ENCODE measurements at regions not wholly inside any gene's neighbourhood (a gene's known extent, or its start where the extent isn't known, plus 50 kb on each side); places are given as distances from the start of the nearest gene placed in this dataset.
A peak's percentile ranks its signal among the peaks of the same experiment; 100 is the strongest.
"Not testable (repeated sequence)": the region's sequence is repeated elsewhere in the genome, so short reads cannot be mapped to it uniquely, and the experiment has no call there.

- intact Hi-C loops (cut with DNase I), result no loop called here
- DNase-seq, result no peak
Observed at GRCh38 chrX:122596998-122597397, 587.1 kb upstream of the GRIA3 start.

DNA sequence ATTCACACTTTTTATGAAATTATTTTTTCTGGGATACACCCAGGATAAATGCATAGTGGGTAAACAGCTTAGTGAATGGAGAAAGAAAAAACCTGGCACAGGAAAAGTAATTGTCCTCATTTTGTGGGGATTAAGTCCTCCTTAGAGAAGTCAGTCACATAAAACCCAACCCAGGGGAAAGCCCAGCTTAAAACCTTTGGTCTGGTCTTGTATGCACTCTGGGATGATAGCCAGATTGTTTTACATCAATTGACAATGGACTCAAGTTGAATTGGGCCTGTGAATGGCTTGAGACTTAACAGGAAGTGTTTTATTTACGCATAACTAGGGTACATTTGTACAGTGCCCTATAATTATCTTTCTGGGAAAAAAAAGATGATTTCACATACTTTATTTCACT is 561.3 kb upstream of the GRIA3 start:
- intact Hi-C loops (cut with DNase I), result no loop called here

GRCh38 chrX:122625239-122625638 is 558.8 kb upstream of the GRIA3 start:
- DNase-seq, result no peak
- intact Hi-C loops (cut with DNase I), result no loop called here

More for the DNA sequence above, 561.3 kb upstream of the GRIA3 start:
- no peak for DNase-seq

DNA sequence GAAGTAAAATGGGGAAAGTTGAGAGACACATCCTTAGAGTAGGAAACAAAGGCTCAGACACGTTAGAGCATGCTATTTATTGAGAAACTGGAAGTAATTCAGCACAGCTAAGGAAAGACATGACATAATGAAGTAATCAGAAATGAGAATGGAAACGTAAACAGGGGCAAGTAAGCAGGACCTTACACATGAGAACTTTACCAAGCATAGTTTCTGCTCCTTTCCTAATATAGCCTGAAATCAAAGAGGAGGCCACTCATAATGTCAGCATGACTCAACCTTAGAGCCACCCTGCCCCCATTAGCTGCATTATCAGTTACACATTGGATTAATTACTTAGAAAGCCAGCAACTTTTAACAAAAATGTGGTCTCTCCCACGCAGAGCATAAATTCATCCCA is 558.3 kb upstream of the GRIA3 start:
- DNase-seq, result no peak
- intact Hi-C loops (cut with DNase I), result no loop called here

DNA sequence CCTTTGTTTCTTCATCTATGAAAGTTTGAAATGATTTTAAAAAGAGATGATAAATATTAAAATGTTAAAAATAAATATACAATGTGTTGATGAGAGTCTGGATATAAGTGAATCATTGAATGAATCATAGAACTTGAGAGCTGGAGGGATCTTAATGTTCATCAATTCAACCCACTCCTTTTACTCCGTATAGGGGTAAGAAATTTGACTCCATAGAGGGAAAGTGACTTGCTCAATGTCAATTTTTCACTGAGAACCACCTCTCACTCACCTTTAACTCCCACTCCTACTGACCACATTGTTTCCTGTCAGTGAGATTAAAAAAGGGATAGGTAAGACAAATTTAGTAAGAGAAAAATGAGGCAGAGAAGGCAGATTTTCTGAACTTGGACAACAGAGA is 557.2 kb upstream of the GRIA3 start:
- intact Hi-C loops (cut with DNase I), result no loop called here
- no peak for DNase-seq

- DNase-seq, result no peak
- intact Hi-C loops (cut with DNase I), result no loop called here
Observed at GRCh38 chrX:122641136-122641535, 542.9 kb upstream of the GRIA3 start.

- intact Hi-C loops (cut with DNase I), result no loop called here
- DNase-seq, result no peak
Observed at GRCh38 chrX:122641826-122642225, 542.3 kb upstream of the GRIA3 start.

DNA sequence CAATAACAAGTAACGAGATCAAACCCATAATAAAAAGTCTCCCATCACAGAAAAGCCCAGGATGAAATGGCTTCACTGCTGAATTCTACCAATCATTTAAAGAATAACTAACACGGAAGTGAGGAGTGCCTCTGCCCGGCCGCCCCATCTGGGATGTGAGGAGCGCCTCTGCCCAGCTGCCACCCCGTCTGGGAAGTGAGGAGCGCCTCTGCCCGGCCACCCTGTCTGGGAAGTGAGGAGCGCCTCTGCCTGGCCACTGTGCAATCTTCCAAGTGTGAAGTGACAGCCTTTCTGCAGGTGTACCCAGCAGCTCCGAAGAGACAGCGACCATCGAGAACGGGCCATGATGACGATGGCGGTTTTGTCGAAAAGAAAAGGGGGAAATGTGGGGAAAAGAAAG is 528.8 kb upstream of the GRIA3 start:
- intact Hi-C loops (cut with DNase I), result not testable (repeated sequence)

GRCh38 chrX:122666601-122667000 is 517.5 kb upstream of the GRIA3 start:
- intact Hi-C loops (cut with DNase I), result no loop called here
- DNase-seq, result no peak

More for the DNA sequence above, 528.8 kb upstream of the GRIA3 start:
- DNase-seq, result peak in 3 of 10 donors; percentile 59 to 77 (median 66)

DNA sequence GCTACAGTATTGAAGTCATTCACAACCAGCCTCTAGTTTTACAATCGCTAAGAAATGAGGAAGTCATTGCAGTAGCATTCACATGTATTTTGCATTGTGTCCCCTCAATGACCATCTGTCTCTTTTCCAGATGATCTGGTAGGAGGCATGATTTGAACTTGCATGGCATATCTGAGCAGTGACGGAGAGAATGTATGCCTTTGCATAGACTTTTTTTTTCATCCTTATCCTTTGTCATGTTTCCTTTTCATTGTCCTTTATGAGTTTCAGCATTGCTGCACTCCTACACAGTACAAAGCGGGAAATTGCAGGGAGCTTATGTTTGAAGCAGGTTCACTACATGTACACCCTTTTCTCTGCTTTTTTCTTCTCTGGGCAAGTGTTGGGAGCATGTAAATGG is 516.4 kb upstream of the GRIA3 start:
- intact Hi-C loops (cut with DNase I), result no loop called here

DNA sequence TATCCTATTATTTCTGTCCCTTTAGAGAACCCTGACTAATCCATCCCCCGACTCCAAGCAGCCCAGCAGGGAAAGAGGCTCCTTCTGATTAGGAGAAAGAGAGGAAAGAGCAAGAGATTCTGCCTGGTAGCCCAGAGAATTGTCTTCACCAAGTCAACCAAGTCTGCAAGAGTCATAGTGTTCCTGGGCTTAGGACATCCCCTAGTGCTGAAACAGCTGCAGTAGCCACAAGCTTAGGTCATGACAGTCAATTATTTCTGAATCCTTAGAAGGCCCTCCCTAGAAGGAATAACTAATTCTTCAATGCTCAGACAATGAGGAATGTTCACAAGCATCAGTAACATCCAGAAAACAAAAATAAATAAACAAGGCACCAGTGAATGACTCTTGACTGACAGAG is 480.3 kb upstream of the GRIA3 start:
- intact Hi-C loops (cut with DNase I), result no loop called here
- DNase-seq, result no peak

More for the DNA sequence above, 516.4 kb upstream of the GRIA3 start:
- no peak for DNase-seq

GRCh38 chrX:122739770-122740169 is 444.3 kb upstream of the GRIA3 start:
- intact Hi-C loops (cut with DNase I), result no loop called here
- DNase-seq, result no peak

DNA sequence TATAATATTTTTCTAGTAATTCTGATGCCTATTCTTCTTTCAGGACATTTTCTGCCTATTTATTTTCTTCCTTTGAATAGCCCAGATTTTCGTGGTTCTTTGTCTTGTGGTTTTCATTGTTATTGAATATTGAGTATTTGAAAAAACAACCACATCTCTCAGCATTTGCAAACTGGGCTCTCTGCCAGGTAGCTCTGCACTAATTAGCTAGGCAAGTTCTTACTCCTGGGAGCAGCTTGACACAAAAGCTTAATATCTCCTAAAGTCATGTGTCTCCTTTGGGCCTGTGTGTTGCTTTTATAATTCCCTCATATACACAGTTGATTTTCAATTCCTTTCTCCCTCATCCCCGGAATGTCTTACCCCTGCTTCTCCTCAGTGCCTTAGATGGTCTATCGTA is 413.5 kb upstream of the GRIA3 start:
- DNase-seq, result no peak
- intact Hi-C loops (cut with DNase I), result no loop called here

DNA sequence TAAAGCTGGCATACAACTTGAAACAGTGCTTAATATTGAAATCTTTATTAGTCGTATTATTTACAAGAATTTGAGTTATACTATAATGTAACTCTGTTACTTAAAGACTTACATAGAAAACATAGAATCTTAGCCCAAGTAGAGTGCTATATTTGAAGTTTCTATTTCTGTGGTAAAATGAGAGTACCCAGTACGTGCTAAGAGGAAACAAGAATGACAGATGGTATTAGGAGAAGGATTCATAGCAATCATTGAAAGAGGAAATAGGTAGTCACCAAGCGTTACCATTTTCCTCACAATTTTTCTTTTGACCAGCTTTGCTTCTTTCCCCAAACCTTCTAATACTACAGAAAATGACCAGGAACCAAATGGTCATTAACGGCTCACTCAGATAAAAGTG is 412.1 kb upstream of the GRIA3 start:
- intact Hi-C loops (cut with DNase I), result no loop called here
- no peak for DNase-seq

DNA sequence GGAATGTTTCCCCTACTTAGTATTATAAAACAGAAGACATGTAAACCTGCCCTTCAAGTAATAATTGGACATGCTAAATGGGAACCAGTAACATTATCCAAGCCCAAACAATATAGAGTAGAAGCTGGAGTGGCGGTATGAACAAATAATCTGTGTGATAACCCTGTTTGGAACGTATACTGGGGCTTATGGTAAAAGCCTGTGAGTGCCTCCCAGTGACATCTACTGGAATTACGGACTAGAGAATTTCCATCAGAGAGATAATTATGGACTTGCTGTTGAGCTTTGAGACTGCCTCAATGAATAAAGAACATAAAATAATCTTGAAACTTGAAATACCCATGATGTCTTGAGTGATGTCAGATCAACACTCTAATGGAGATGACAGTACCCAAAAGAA is 406.3 kb upstream of the GRIA3 start:
- DNase-seq, result no peak
- intact Hi-C loops (cut with DNase I), result no loop called here

- intact Hi-C loops (cut with DNase I), result no loop called here
- DNase-seq, result no peak
Observed at GRCh38 chrX:122783918-122784317, 400.2 kb upstream of the GRIA3 start.

GRCh38 chrX:122787231-122787630 is 396.8 kb upstream of the GRIA3 start:
- intact Hi-C loops (cut with DNase I), result no loop called here
- no peak for DNase-seq

DNA sequence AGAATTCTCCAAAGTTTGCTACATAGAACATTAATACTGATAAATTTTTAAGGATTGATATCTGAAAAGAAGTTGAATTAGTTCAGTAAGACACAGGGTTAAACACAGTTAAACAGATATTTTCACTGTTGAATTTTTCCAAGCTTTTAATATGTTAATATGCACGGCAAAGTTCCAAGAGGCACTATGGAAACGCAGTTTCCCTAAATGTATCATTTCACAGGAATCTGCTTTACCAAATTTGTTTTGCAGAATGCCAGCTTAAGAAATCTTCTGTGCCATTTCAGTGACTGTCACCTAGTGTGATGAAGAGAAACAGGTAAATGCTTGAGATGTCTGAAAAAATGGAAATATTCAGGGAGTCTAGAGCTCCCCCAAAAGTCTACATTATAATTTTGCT is 395.9 kb upstream of the GRIA3 start:
- no peak for DNase-seq
- intact Hi-C loops (cut with DNase I), result no loop called here

- intact Hi-C loops (cut with DNase I), result no loop called here
- DNase-seq, result no peak
Observed at GRCh38 chrX:122790376-122791095, 393.5 kb upstream of the GRIA3 start.

- intact Hi-C loops (cut with DNase I), result no loop called here
- peak in 1 of 10 donors; percentile 28 for DNase-seq
Observed at GRCh38 chrX:122813876-122814275, 370.2 kb upstream of the GRIA3 start.

DNA sequence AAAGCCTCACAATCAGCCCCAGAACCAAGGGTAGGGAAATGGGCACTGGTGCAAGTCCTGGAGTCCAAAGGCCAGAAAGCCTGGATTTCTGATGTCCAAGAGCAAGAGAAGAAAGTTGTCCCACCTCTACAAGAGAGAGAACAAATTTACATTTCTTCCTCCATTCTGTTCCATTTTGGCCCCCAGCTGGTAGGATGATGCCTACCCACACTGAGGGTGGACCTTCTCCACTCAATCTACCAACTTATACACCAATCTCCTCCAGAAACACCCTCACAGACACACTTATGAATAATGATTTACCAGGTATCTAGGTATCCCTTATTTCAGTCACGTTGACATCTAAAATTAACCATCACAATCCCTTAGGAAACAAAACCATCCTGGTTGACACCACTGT is 367.8 kb upstream of the GRIA3 start:
- intact Hi-C loops (cut with DNase I), result no loop called here
- no peak for DNase-seq

GRCh38 chrX:122817321-122817955 is 366.6 kb upstream of the GRIA3 start:
- intact Hi-C loops (cut with DNase I), result no loop called here
- DNase-seq, result peak in 3 of 10 donors; percentile 26 to 80 (median 44)

All from posterior cingulate gyrus (tissue), 11 donors.